ENCODE measurements at regions not wholly inside any gene's neighbourhood (a gene's known extent, or its start where the extent isn't known, plus 50 kb on each side); places are given as distances from the start of the nearest gene placed in this dataset.

DNA sequence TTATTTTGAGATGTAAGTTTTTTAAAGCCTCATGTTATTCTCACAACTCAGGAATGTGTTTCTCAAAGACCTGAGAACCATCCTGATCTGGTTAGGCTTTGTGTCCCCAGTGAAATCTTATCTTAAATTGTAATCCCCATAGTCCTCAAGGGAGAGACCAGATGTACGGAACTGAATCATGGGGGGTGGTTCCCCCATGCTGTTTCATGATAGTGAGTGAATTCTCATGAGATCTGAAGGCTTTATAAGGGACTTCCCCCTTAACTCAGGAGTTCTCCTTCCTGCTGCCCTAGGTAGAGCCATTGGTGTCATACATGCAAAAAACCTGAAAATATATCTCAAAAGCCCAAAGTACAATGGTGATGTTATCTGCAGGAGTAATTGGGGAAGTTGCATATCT is 836.7 kb downstream of the CBLN2 start:
- TF ChIP-seq, protein P1, sequence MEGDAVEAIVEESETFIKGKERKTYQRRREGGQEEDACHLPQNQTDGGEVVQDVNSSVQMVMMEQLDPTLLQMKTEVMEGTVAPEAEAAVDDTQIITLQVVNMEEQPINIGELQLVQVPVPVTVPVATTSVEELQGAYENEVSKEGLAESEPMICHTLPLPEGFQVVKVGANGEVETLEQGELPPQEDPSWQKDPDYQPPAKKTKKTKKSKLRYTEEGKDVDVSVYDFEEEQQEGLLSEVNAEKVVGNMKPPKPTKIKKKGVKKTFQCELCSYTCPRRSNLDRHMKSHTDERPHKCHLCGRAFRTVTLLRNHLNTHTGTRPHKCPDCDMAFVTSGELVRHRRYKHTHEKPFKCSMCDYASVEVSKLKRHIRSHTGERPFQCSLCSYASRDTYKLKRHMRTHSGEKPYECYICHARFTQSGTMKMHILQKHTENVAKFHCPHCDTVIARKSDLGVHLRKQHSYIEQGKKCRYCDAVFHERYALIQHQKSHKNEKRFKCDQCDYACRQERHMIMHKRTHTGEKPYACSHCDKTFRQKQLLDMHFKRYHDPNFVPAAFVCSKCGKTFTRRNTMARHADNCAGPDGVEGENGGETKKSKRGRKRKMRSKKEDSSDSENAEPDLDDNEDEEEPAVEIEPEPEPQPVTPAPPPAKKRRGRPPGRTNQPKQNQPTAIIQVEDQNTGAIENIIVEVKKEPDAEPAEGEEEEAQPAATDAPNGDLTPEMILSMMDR (IDR thresholded peaks at IDR 0.05), result no peak
- no peak for TF ChIP-seq POLR2A (IDR thresholded peaks at IDR 0.05)
